Erythroblast (primary cell): ENCODE measurements at regions not wholly inside any gene's neighbourhood (a gene's known extent, or its start where the extent isn't known, plus 50 kb on each side); places are given as distances from the start of the nearest gene placed in this dataset.

Experiments
- GATA1 ChIP-seq: IDR thresholded peaks from 2 replicates; pipeline ENCODE4 v1.6.1; 2011; ENCODE audit warnings: low read depth, mild to moderate bottlenecking, control low read depth, low read length, moderate library complexity
- POLR2A ChIP-seq: IDR thresholded peaks from 2 replicates; pipeline ENCODE4 v1.6.1; 2011; ENCODE audit warnings: mild to moderate bottlenecking, low read length

GRCh38 chr12:42030588-42030987 lies 114.1 kb downstream of the GXYLT1 start:
- no peak for TF ChIP-seq GATA1
- no peak for TF ChIP-seq POLR2A
